T-helper 1 cell treated with Interleukin-12 subunit alpha and Interleukin-12 subunit beta and Interleukin-4 antibody, amounts not matched to agents 30 μg/mL and 1 μg/mL, for 36 hours (primary cell): ENCODE measurements at regions not wholly inside any gene's neighbourhood (a gene's known extent, or its start where the extent isn't known, plus 50 kb on each side); places are given as distances from the start of the nearest gene placed in this dataset.

Source experiments
- H3K27ac Mint-ChIP-seq: one replicate; pipeline ENCODE4 v1.8.0; 2021; ENCODE audit warnings: mild to moderate bottlenecking, mixed read lengths
- H3K27me3 Mint-ChIP-seq: one replicate; pipeline ENCODE4 v1.8.0; 2021; ENCODE audit warnings: low read depth, mixed read lengths
- H3K36me3 Mint-ChIP-seq: one replicate; pipeline ENCODE4 v1.8.0; 2021; ENCODE audit warnings: low read depth, mixed read lengths
- H3K4me1 Mint-ChIP-seq: one replicate; pipeline ENCODE4 v1.8.0; 2021; ENCODE audit warnings: low read depth, mixed read lengths
- H3K4me3 Mint-ChIP-seq: one replicate; pipeline ENCODE4 v1.8.0; 2021; ENCODE audit warnings: mild to moderate bottlenecking, moderate library complexity, mixed read lengths
- H3K9me3 Mint-ChIP-seq: one replicate; pipeline ENCODE4 v1.8.0; 2021; ENCODE audit warnings: mixed read lengths

DNA sequence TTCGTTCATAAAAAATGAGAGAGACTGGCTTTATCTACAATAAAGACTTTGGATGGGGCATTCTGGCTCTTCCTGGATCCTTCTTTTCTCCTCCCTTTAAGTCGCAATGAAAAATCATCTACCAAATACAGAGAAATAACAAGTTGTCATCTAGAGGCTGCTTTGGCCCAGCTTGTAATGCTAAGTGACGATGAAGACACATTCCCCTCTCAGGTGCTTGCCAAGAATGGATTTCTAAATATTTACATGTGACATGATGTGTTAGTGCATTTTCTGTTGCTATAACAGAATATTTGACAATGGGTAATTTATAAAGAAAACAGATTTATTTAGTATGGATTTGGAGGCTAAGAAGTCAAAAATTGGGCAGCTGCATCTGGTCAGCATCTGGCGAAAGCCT is 308.6 kb upstream of the NPVF start:
- Mint-ChIP-seq H3K36me3 (no peaks in the 10 kb centered on the region), H3K27me3 (peaks cover 19% of the 10 kb centered on the region), H3K4me1 (no peaks in the 10 kb centered on the region), H3K9me3 (peaks cover 3% of the 10 kb centered on the region), H3K4me3 (no peak overlapping the region), H3K27ac (no peak overlapping the region)

DNA sequence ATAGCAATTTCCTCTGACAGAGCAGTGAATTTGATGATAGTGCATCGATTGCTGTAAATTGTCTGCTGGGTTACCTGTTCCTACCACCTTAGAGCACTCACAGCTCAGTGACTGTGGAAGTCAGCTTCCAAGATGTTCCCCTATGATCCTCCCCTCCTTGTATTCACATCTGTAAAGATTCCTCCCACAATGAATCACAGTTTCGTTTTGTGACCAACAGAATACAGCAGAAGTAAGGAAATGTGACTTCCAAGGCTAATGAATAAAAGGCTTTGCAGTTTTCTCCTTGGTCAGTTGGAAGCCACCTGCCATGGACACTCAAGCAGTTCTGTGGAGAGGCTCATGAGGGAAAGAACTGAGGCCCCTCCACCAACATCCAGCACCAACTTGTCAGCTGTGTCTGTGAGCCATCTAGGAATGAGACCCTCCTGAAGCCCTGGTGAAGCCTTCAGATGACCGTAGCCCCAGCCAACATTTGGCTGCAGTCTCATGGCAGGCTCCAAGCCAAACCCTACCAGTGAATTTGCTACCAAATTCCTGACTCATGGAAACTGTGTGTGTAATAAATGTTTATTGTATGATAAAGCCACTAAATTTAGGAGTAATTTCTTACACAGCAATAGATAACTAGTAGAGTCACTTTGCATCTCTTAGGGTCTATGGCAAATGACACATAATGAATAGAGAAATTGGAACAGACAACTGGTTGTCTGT is 309.5 kb upstream of the NPVF start:
- Mint-ChIP-seq H3K9me3 (no peaks in the 10 kb centered on the region), H3K4me1 (no peaks in the 10 kb centered on the region), H3K4me3 (no peak overlapping the region), H3K36me3 (no peaks in the 10 kb centered on the region), H3K27me3 (peaks cover 22% of the 10 kb centered on the region), H3K27ac (no peak overlapping the region)

DNA sequence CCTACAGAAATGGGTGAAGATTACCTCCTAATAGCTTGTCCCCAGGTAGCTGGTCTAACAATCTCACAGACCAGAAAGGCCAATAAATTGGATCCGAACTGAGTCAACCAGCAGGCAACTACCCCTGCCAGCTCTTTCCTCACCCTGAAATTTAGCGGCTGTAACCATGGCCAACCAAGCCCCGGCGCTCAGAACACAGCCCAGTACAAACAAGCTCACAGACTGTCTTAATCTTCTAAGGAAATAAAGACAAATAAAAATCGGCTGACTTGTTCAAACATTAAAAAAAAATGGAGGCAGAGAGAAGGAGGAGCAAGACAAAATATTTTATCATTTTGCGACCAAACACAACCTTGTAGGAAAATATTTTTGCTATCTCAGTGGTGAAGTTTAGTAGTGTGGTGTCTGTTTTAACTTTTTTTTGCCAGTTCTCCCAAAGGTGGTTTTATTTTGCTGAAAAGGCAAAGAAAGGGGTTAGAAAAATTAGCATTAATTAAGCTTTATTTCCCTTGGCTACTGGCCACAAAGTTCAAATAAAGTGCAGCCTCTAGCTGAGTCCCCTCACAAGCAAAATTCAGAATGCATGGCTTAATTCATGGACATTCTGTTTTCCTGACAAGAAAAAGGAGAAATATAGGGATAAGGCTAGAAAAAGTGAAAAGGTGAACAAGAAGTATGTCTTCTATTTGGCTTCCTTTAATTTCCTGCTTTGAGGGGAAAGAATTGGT is 313.0 kb upstream of the NPVF start:
- Mint-ChIP-seq H3K27ac (no peak overlapping the region), H3K27me3 (peaks cover 9% of the 10 kb centered on the region), H3K4me3 (no peak overlapping the region), H3K9me3 (no peaks in the 10 kb centered on the region), H3K4me1 (no peaks in the 10 kb centered on the region), H3K36me3 (no peaks in the 10 kb centered on the region)

DNA sequence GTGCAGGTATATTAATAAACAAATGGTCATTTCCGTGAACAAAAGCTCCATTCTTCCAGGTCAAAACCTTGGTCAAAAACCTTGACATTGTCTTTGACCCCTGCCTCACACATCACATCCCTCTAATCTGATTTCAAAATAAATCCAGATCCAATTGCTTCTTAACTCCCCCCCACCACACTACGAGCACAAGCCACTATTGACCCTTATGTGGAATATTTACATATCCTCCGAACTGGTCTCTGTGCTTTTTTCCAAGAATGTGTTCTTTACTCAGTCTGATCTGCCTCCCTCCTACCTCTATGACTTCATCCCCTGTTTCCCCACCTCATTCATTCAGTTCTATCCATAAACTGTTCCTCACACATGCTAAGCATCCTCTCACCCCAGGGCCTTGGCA is 313.6 kb upstream of the NPVF start:
- H3K27ac Mint-ChIP-seq, result no peak overlapping the region
- H3K36me3 Mint-ChIP-seq, result no peaks in the 10 kb centered on the region
- no peaks in the 10 kb centered on the region for H3K4me1 Mint-ChIP-seq
- peaks cover 9% of the 10 kb centered on the region for H3K27me3 Mint-ChIP-seq
- H3K9me3 Mint-ChIP-seq, result no peaks in the 10 kb centered on the region
- H3K4me3 Mint-ChIP-seq, result no peak overlapping the region

DNA sequence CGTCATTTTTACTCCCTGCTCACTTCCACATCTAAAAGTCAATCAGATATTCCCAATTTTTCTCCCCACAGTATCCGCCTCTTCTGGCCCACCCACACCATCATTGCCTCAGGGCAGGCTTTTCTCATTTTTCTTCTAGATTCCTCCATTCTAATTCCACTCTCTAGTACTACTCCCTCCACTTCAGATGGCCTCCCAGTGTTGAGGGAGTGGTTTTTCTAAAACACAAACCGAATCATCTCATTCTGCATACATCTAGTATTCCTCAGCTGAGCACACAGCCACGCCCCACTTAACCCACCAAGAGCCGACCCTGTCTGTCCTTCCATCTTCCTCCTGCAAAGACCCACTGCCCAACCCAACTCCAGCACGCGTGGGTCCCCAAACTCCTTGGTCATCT is 314.9 kb upstream of the NPVF start:
- H3K36me3 Mint-ChIP-seq, result no peaks in the 10 kb centered on the region
- peaks cover 13% of the 10 kb centered on the region for H3K27me3 Mint-ChIP-seq
- no peaks in the 10 kb centered on the region for H3K4me1 Mint-ChIP-seq
- H3K9me3 Mint-ChIP-seq, result no peaks in the 10 kb centered on the region
- H3K4me3 Mint-ChIP-seq, result no peak overlapping the region
- H3K27ac Mint-ChIP-seq, result no peak overlapping the region

DNA sequence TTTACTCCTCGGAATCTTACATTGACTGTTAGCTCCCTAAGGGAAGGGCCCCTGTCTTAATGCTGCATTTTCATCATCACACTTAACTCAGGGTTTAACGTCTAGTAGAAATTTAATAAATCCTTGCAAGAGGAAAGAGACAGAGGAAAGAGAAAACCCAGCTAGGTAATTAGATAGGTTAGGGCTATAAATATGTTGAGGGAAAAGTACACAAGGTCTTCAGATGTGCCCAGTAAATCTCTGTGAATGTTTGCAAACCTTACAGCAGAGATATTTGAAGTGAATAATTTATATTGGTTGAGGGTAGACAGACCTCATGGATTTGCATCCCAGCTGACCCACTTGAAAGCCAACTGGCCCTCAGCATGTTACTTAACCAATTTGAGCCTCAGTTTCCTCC is 315.5 kb upstream of the NPVF start:
- H3K4me1 Mint-ChIP-seq, result no peaks in the 10 kb centered on the region
- no peaks in the 10 kb centered on the region for H3K36me3 Mint-ChIP-seq
- no peaks in the 10 kb centered on the region for H3K9me3 Mint-ChIP-seq
- no peak overlapping the region for H3K27ac Mint-ChIP-seq
- peaks cover 16% of the 10 kb centered on the region for H3K27me3 Mint-ChIP-seq
- H3K4me3 Mint-ChIP-seq, result no peak overlapping the region

DNA sequence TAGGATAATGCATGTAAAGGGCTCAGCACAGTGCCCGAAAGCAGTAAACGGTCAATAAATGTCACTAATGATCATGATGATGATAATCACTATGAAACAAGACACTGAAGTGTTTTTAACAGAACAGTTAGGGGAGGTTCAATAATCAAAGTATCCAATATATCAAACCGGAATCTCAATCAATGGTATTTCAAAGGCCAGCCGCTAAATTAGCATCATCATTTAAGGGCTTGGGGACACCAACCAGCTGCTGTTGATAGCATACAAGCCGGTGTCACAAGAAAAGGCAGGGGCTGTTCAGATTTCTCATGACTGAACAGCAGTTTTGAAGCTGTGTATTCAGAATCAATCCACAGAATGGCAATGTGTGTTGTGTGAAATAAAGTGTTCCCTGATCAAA is 316.0 kb upstream of the NPVF start:
- H3K27me3 Mint-ChIP-seq, result peaks cover 16% of the 10 kb centered on the region
- H3K9me3 Mint-ChIP-seq, result no peaks in the 10 kb centered on the region

DNA sequence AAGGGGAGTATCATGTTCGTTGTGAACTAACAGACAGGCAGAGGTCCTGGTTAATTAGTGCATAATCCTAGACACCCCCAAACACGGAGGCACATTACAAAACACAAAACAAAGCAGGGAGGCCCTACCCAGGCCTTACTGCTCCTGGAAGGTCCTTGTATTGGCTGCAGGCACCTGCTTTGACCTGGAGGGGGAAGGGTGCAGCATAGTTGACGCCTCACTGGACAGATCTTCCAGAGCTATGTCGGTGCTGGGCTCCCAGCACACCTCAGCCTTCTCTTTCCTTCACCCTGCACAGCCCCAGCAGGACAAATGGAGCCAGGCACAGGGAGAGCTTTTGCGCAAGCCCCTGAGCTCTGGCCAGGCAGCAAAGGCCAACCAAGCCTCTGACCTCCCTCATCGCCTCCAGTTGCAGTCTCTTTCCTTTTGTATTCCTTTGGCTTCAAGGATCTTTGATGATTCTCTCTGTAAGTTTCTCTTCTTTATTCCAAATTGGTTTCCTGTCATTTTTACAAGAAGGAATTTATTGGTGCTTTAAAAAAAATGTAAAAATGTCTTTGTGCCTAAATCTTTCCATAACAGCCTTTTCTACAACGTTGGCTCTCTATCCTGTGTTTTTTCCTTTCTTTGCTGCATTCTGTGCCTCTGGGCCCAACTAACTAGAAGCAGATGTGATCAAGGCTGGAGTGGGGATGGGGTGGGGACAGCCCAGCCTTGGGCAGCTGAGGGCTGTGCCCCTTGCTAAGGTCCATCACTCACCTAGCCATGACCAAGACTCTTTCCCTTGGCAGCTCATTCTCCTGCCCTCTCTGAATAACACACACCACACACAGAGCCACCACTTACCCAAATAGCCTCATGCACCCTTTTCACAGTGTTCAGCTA is 317.1 kb upstream of the NPVF start:
- Mint-ChIP-seq H3K4me3 (no peak overlapping the region), H3K27ac (no peak overlapping the region), H3K9me3 (no peaks in the 10 kb centered on the region), H3K27me3 (peaks cover 16% of the 10 kb centered on the region), H3K36me3 (no peaks in the 10 kb centered on the region), H3K4me1 (no peaks in the 10 kb centered on the region)

More for the DNA sequence above, 316.0 kb upstream of the NPVF start:
- H3K4me3 Mint-ChIP-seq, result no peak overlapping the region
- no peaks in the 10 kb centered on the region for H3K4me1 Mint-ChIP-seq
- H3K36me3 Mint-ChIP-seq, result no peaks in the 10 kb centered on the region
- H3K27ac Mint-ChIP-seq, result no peak overlapping the region

DNA sequence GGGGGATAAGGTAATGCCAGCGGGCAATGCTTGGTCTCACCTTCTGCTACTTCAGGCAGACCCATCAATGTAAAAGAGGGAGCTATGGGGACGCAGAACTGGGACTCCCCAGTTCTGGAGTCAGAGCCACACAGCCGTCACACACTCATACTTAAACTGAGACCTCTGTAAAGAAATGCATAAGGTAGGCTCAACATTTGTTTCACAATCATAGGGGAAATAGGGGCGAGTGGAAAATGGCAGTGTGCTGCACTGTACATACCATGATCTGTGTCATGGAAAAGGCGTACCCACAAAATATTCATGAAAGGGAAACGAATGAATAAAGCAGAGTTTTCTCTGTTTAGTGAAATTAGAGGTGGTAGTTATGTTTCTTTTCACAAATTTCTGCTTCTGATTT is 318.0 kb upstream of the NPVF start:
- peaks cover 24% of the 10 kb centered on the region for H3K27me3 Mint-ChIP-seq

DNA sequence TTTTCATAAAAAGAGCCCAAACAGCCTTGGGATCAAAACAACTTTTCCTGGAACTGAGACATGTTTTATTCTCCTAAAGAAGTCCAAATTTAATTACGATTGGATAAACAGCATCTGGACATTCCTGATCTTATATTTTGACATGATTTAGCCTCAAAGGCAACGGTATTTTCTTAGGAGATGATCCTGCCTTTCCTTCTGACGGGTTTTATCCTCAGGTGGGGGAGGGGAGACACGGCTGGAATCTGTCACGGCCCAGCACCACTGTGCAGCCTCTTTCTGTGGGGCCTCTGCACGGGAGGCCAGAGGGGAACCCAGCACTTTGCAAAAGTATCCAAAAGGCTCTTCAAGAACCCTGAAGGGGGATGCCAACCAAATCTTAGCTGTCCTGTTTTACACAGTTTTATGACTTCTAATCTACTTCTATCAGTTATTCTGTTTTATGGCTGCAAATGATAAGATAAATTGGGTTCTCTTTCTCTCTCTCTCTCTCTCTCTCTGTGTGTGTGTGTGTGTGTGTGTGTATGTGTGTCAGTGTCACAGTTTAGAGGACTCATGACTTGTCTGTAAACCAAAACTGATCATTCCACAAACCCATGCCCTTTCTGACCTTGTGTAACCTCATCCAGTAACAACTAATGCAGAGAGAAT is 321.1 kb upstream of the NPVF start:
- Mint-ChIP-seq H3K27ac (no peak overlapping the region), H3K36me3 (no peaks in the 10 kb centered on the region), H3K4me1 (no peaks in the 10 kb centered on the region), H3K27me3 (peaks cover 19% of the 10 kb centered on the region), H3K4me3 (no peak overlapping the region), H3K9me3 (no peaks in the 10 kb centered on the region)

More for the DNA sequence above, 318.0 kb upstream of the NPVF start:
- no peaks in the 10 kb centered on the region for H3K4me1 Mint-ChIP-seq
- H3K27ac Mint-ChIP-seq, result no peak overlapping the region
- no peak overlapping the region for H3K4me3 Mint-ChIP-seq
- no peaks in the 10 kb centered on the region for H3K9me3 Mint-ChIP-seq
- no peaks in the 10 kb centered on the region for H3K36me3 Mint-ChIP-seq

DNA sequence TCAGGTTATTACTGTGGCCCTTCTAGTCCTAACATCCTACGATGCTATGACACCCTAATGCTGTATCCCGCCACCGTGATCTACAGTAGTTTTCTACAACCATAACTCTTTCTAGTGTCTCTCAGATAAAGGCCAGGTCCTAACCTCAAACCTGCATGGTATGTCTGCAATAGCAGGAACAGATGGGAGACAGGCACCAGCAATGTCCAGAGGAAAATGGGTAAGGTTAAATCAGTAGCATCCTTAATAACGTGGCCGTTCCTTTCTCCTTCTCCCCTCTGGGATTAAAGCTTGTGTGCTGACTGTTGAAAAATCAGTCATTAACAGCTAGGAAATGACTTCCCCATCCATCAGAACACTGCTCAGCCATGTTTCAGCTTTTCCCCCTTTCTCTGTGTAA is 321.9 kb upstream of the NPVF start:
- Mint-ChIP-seq H3K9me3 (no peaks in the 10 kb centered on the region), H3K27ac (no peak overlapping the region), H3K36me3 (no peaks in the 10 kb centered on the region), H3K27me3 (peaks cover 19% of the 10 kb centered on the region), H3K4me1 (no peaks in the 10 kb centered on the region), H3K4me3 (no peak overlapping the region)

DNA sequence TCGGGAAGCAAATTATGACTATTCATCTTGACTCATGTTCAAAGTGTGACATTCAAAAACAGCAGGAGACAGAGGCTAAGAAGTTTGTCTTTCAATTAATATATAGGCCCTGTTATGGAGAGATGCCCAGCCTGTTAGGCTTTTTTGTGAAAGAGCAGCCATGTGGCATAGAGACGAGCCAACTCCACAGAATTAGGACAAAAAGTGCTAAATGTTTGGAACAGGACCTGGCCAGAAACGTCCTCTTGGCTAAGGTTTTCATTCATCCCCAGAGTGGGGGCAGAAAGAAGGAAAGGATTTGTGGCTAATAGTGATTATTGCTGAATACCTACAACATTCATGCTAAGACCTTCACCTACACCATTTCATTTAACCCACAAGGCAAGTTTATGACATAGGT is 324.7 kb upstream of the NPVF start:
- peaks cover 6% of the 10 kb centered on the region for H3K4me1 Mint-ChIP-seq
- no peaks in the 10 kb centered on the region for H3K36me3 Mint-ChIP-seq
- H3K27me3 Mint-ChIP-seq, result peaks cover 17% of the 10 kb centered on the region
- no peak overlapping the region for H3K4me3 Mint-ChIP-seq
- H3K9me3 Mint-ChIP-seq, result no peaks in the 10 kb centered on the region
- no peak overlapping the region for H3K27ac Mint-ChIP-seq

DNA sequence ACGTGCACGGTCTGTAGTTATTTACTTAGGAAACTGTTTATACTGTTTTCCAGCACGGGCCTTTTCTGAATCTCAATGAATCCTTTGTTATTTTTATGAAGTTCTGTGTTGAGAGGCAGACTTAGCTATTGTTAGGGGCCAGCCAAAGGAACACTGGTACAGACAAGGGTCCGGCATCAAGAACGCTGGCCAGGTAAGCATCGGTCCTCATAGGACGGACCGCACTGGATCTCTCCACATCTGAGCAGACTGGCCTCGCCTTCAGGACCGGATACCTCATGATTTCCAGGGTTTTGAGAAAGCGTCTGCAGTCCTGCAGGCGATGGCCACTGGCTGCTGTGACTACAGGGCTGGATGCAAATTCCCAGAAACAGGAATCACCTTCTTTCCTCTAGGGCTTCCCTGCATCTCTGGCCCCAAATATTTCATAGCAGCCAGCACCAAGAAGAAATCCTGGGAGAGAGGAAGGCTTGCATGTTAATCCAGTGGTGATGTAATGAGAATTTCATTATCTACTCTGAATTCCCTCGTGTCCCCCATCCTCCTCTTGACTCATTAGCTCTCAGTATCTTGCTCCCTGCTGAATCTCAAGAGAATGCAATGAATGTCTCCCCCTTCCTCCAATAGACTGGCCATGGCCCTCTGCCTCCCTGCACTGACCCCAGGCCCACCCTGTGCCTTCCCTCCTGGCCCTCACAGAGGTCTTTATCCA is 325.4 kb upstream of the NPVF start:
- Mint-ChIP-seq H3K4me1 (peaks cover 6% of the 10 kb centered on the region), H3K27me3 (peaks cover 13% of the 10 kb centered on the region), H3K27ac (no peak overlapping the region), H3K36me3 (no peaks in the 10 kb centered on the region), H3K9me3 (no peaks in the 10 kb centered on the region), H3K4me3 (no peak overlapping the region)

DNA sequence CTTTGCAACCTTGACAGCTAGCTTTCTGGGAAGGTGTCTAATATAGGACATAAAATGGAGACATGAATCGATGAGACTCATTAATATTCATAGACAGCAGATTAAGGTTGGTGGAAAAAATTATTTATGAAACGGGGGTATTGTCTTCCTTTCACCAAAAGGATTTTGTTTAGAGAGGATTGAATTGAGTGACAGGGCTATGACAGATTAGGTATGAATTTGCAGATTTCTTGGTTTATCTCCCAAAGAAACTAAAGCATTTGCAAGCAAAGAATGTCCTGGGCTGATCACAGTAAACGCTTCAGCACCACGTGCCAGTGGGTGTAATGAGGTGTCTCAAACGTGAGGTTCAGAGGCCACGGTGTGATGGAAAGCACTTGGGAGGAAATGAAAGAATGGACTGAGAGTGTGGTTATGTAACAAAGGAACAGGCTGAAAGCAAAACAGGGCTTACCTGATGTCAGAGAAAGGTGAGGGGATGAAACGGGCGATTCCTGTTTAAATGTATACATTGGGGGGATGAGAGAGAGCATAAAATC is 329.2 kb upstream of the NPVF start:
- Mint-ChIP-seq H3K27ac (no peak overlapping the region), H3K36me3 (no peaks in the 10 kb centered on the region), H3K9me3 (no peaks in the 10 kb centered on the region)

More for the DNA sequence above, 329.2 kb upstream of the NPVF start:
- H3K4me3 Mint-ChIP-seq, result no peak overlapping the region
- H3K27me3 Mint-ChIP-seq, result peaks cover 11% of the 10 kb centered on the region
- H3K4me1 Mint-ChIP-seq, result peaks cover 6% of the 10 kb centered on the region
